PC-3 (cell line): ENCODE measurements at regions not wholly inside any gene's neighbourhood (a gene's known extent, or its start where the extent isn't known, plus 50 kb on each side); places are given as distances from the start of the nearest gene placed in this dataset.
"Not testable (repeated sequence)": the region's sequence is repeated elsewhere in the genome, so short reads cannot be mapped to it uniquely, and the experiment has no call there.

Experiments
- CTCF ChIP-seq: fragments of 300-600 bp; sonication (generic); conservative IDR thresholded peaks from 2 replicates; pipeline ENCODE4 v1.5.1; 2017; ENCODE audit warnings: antibody characterized with exemption, low read depth, mild to moderate bottlenecking, low read length
- EZH2 ChIP-seq: fragments of 300-600 bp; sonication (generic); IDR thresholded peaks from one replicate; pipeline ENCODE4 v1.6.1; 2017; ENCODE audit warnings: antibody characterized with exemption, mild to moderate bottlenecking, low read length; ENCODE audit not compliant: unreplicated experiment
- EZH2phosphoT487 ChIP-seq: fragments of 300-600 bp; sonication (generic); IDR thresholded peaks from 2 replicates; pipeline ENCODE4 v1.6.1; 2018; ENCODE audit warnings: mild to moderate bottlenecking, antibody characterized with exemption, low read length, borderline replicate concordance

GRCh38 chr1:145500251-145500650 lies 74.8 kb upstream of the NBPF20 start:
- TF ChIP-seq CTCF, EZH2, EZH2phosphoT487: not testable (repeated sequence)
